ENCODE measurements at regions not wholly inside any gene's neighbourhood (a gene's known extent, or its start where the extent isn't known, plus 50 kb on each side); places are given as distances from the start of the nearest gene placed in this dataset.

DNA sequence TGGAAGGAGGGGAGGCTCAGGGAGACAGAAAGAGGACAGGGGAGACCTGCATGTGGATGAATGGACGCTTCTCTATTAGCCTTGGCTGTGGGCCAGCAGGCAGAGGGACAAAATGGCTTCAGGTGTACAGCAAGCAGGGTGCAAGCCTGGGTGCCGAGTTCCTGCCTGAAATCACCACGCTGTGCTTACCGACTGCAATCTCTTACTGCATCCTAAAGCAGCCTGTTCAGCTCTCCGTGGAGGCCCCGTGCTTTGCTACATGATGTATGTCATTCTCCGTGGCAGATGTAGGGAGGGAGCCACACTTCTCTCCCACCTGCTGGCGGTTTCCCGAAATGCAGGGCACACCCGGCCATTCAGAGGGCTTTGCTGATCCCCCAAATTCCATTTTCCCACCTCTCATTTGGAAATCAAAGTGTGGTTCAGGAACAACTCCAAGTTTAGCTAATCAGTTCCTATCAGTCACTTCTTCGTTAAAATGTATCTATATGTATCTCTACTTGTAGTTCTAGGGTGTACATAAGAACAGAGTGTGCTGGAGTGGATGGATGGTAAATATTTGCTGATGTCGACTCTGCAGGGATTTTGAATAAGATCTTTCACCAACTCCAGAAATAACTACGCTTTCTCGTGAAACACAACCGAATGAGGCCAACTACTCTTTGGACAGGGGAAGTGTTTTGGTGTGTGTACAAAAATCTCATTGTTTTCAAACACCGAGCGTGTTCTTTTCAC is 122.3 kb upstream of the BACE2 start:
- DNase-seq (ENCODE audit: low spot score): no peak

DNA sequence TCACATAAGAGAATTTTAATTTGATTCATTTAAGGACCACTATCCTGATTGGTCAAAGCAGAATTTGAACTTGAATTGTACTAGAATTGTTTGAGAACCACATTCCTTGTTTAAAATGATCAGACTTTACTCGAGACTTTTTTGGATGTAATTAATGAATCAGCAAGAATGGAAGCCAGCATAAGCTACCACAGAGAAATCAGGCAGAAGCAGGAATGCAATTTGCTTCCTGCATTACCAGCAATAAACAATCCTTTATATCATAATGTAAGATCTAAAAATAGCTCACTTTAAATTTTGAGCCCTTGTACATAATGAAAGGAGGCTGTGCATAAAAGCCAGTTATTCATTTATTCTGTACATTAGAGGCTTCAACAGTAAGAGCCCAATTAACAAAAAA is 119.8 kb upstream of the BACE2 start:
- no peak for DNase-seq (ENCODE audit: low spot score)

DNA sequence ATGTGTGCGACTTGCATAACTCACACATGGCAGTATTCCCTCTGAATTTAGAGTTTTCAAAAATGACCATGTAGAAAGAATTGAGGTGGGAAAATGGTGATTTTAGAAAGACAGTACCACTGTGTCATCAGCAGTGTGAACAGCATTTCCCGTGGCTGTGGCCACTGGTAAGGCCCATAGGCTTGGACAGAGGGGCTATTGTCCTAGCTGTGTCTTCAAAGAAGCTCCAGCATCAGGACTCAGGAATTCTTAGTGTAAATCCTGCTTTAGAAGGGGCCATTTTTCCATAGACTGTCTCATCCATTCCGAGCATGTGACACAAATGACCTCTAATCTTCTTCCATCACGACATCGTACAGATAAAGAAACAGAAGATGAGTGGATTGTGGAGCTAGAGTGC is 119.3 kb upstream of the BACE2 start:
- no peak for DNase-seq (ENCODE audit: low spot score)

DNA sequence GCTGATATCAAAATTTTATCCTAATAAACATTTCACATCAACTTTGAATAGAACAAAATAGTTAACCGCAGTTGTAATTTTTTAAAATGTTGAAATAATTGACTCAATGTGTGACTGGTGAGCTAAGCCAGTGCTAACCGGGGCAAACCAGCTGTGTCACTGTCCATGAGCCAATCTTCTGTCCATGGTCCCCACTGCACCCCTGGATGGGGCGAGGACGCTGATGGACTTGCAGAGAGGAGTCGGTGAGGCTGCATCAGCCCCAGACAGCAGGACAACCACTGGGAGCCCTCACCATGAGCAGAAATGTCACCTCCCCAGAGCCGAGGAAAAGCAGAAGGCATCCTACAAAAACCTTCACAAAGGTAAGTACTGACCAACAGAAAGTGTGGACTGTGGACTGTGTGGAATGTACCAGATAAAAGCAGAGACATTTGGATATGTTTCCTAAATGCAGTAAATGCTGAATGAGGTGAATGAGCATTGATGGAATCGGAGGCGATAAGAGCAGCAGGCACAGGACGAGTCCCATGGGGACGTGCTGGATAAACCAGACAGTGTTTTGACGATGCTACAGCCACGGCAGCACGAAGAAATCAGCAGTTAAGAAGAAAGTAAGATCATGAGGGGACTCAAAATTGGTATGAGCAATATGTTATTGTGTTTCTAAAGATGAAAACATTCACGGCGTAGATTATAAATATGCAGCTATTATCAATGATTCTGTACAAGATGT is 115.0 kb upstream of the BACE2 start:
- DNase-seq (ENCODE audit: low spot score): no peak

DNA sequence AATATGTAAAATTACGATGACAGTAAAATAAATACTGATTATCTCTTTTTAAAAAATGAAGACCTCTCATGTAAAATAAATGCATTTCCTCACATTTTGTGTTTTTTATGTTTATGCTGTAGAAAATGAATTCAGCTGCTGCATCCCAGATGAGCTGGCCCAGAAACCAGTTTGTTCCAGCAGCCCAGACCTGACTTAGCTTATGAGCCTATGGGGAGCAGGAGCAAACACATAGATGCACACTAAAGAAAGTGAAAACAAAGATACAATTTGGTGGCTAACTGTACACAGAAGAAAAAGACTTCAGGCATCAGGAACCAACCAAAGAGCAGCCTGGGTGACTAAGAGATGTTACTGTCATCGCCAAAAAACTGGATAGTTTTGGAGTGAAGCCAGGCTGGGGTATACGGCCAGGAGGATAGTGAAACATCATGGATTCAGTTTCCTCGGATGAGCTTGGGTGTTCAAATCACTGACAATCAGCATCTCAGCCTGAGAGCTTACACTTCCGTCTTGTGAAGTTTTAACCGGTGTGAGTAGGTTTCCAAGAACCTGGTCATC is 113.9 kb upstream of the BACE2 start:
- no peak for DNase-seq (ENCODE audit: low spot score)

DNA sequence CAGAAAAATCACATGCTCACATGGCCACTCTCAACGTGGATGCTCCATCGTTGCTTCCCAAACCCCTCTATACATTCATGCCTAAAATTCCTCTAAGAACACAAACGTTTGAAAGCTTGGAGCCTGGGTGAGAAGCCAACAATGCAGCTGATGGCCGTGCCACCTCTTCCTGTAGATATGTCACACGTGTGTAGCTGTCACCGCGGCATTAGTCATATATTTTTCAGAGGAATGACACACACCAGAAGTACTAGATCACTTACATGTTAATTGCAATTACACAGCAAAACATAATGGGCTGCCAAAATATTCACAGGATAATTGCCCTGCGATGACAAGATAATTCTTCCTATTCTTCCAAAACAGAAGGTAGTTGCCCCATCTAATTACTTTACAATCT is 112.7 kb upstream of the BACE2 start:
- no peak for DNase-seq (ENCODE audit: low spot score)

DNA sequence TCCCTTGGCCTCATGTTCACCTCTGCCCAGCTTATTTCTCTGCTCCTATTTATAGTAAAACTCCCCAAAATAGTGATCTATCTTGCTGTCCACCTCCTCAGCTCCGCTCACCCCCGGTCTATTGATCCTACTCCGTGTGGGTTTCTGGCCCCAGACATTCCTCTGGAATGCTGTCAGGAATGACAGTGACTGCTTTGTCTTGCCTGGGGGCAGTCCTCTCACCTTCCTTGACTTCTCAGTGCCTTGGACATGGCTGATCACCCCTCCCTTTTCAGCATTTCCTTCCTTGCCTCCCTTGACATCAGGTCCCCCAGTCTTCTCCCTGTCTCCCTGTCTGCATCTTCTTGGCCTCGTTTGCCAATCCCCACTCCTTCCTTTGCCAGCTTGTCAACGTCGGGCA is 108.1 kb upstream of the BACE2 start:
- DNase-seq (ENCODE audit: low spot score): no peak

DNA sequence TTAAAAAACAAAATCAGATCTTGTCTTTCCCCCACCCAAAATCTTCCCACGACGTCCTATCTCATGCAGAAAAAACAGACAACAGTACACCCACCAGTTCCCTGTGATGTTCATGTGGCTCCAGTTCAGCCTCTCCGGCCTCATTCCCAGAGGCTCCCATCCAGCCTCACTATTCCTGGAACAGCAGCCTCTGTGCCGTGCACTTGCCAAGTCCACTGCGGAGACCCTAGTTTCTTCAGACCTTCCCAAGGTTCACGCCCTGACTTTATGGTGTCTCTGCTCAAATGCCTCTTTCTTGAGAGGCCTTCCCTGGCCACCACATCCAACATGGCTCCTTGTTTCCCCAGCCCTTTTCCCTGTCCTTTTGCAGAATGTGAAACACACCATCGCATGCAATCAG is 106.3 kb upstream of the BACE2 start:
- no peak for DNase-seq (ENCODE audit: low spot score)

DNA sequence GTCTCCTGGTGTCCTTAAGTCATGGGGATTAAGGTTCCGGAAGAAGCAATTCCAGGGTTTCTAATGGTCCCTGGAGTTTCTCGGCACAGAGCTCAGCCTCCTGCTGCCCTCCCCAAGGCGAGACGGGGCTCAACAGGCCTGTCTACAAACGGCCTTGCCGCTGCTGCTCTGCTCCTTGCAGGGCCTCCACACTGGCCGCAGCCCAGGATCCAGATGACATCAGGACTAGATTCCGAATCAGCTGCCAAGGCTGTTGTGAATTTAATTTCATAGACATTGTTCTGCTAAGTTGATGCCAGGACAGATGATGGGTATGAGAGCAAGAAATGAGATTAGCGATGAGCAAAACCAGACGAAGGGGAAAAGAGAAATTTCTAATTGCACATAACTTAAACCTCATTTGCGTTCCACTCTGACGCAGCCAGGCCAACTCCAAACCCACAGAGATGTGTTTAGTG is 103.6 kb upstream of the BACE2 start:
- peak; percentile 29 for DNase-seq (ENCODE audit: low spot score)

DNA sequence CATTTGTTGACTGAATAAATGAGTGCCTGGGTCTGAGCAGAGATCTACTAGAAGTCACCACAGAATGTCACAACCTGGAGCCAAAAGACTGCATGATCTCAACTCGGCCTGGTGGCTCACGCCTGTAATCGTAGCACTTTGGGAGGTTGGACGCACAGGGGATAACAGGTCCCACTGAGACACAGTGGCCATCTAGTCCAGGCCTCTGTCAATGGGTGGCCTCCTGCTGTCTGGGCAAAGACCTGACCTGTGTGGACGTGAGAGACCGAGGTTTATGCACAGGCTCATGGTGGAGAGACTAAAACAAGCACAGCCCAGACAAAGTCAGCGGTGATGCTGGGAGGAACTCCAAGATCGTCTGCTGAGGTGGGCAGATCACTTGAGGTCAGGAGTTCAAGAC is 103.0 kb upstream of the BACE2 start:
- no peak for DNase-seq (ENCODE audit: low spot score)

DNA sequence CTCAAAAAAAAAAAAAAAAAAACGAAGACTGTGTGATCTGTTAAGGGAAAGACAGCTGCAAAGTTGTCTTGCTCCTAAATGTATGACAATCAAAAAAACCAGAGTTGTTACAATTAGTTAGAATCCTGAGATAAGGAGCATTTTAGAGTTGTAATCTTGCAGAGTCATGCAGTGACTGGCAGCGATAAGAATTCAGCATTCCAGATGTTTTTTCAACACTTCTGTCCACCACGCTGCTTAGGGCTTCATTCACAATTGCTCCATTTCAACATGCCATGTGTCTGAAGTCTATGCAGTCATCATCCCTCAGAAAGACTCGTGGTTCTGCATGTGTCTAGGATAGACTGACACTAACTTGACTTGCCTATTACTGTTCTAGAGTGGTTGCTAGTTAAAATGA is 102.4 kb upstream of the BACE2 start:
- DNase-seq (ENCODE audit: low spot score): no peak

DNA sequence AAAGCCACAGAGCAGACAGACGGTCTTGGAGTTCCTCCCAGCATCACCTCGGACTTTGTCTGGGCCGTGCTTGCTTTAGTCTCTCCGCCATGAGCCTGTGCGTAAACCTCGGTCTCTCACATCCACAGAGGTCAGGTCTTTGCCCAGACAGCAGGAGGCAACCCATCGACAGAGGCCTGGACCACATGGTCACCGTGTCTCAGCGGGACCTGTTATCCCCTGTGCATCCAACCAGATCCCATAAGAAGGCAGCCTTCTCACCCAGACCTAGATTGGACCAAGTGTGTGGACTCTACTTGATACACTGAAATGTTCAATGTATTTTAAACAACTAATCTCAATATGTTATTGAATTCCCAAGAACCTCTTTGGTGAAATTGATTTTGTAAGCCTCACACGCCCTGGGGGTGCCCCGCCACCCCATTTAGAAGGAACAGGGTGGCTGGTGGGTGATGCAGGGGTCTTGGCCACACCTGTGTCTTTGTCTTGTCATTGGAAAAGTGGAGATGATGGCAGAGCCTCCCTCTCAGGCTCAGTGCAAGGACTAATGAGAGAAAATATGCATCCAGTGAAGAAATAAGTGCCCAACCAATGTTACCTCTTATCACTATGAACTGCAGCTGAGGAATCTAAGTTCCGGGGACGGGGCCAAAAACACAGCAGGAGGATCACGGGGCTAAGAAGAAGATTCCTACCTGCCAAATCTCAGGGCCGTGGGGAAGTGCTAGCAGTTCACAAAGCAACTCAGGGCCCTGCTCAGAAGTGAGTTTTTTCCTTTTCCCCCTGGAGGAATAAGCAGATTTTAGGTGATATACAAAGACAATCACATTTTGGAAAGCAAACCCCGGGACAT is 101.6 kb upstream of the BACE2 start:
- DNase-seq (ENCODE audit: low spot score): no peak

DNA sequence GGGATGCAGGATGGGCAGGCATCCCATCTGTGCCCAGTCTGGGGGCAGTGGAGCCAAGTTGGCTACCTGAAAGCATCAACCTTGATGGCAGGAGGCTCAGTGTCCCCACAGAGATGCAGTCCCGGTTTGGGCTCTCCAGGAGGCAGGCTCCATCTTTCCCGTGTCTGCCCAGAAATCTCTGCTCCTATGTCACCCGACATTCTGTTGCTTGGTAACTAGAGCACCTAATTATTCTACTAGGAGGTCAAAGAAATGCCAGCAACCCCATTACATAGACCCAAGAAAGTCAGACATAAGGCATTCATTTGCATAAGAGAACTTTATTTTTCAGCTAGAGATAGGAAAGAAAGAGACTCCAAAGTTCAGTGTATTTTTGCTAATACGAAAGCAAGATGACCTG is 100.3 kb upstream of the BACE2 start:
- no peak for DNase-seq (ENCODE audit: low spot score)

DNA sequence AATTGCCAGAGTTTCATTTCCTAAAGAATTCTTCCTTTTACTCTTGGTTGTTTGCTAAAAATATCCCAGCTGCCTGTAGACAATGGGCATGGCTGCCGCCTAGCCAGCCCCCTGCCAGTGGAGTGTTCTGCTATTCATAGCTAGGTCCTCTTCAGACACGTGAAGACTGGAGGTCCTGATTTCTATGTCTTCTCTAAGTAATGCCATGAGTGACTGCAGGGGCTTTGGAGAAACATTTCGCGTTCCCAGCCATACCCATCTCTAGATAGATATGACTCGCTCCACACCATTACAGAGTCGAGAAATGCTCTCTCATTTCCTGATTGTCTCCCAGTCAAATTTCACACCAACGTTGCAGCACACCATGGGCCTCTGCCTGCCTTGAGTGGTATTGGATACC is 99.5 kb upstream of the BACE2 start:
- DNase-seq (ENCODE audit: low spot score): no peak

DNA sequence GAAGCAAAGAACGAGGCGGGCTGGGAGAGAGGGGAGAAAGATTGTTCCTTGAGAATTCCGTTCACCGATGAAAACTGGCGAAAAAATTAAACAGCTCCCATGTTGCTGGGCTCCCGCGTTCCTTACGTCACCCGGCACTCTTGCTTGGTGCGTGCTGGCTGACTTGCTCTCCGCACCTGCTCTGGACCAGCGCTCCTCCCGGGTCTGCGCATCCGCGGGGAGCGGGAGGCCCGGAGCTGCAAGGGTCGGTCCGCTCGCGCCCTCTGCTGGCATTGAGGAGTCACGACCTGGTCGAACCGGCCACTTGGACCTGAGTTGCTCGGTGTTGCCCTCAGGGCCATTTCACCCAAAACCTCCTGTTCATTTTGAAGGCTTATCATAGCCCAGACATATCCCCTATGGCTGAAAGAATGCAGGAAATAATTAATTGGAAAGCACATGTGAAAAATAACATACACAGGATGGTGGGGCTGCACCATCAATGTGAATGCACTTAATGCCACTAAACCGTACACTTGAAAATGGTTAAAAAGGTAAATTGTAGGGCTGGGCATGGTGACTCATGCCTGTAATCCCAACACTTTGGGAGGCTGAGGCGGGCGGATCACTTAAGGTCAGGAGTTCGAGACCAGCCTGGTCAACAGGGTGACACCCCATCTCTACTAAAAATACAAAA is 98.9 kb upstream of the BACE2 start:
- DNase-seq (ENCODE audit: low spot score): peak; percentile 81

DNA sequence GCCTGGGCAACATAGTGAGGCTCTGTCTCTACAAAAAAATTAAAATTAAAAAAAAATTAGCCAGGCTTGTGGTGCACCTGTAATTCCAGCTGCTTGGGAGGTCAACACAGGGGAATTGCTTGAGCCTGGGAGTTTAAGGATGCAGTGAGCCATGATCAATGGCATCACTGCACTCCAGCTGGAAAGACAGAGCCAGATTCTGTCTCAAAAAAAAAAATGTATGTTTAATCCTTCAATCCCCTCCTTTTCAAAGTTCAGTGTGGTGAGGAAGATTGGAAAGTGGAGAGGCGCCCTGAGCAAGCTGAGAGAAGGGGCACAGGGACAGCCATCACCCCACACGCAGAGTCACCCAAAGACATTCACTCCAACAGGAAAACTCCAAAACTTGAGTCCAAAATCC is 97.7 kb upstream of the BACE2 start:
- DNase-seq (ENCODE audit: low spot score): no peak

DNA sequence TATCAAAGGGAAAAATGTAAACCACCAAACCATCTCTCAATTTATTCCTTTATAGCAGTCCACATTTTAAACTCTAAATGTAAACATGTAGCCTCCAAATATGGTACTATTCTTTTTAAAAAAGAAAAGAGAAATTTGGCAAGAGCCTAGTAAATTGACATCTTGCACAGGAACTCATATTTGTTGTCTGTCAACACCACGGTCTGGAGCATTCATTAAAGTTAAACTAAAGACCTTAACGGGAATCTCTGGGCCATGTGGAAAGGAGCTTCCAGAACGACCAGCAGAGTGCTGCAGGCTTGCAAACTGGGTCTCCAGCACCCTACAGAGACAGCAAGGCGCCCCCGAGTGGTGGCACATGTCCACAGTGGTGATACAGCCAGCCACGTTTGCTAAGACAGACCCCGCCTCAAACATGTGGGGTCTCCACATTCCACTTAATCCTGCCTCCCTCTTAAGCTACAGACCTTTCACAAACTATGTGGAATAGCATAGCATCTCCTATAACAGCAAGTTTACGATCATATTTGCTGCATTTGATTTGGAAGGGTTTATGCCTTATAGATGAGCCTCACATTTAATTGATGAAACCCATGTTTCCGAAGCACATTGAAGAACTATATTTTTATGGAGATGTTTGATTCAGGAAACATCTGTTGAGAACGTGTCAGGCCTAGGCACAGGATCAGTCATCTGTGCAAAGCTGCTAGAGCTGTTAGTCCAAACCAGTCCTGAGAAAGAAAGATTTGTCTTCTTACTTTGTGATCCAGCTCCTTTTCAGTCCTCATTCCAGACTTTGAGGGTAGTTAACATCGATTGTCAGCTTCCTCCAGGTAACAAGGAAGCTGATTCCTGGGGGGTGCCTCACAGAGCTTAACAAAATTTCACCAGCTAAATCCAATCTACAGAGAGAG is 96.4 kb upstream of the BACE2 start:
- DNase-seq (ENCODE audit: low spot score): no peak

DNA sequence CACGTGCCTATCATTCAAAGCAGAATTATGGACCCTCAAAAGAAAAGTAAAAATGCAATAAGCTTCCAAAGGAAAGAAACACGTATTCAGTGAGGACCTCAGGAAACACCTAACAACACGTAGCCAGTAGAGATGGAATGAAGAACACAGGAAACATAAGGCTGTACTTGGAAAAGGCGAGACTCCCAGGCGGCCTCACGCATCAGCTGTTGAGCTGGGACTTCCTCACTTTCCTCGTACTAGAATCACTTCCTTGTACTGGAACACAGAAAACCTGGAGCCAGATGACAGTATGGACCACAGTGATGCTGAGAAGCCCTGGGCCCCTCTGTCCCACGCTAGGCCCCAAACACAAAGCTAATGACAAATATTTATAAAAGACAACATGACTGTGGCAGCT is 94.4 kb upstream of the BACE2 start:
- no peak for DNase-seq (ENCODE audit: low spot score)

DNA sequence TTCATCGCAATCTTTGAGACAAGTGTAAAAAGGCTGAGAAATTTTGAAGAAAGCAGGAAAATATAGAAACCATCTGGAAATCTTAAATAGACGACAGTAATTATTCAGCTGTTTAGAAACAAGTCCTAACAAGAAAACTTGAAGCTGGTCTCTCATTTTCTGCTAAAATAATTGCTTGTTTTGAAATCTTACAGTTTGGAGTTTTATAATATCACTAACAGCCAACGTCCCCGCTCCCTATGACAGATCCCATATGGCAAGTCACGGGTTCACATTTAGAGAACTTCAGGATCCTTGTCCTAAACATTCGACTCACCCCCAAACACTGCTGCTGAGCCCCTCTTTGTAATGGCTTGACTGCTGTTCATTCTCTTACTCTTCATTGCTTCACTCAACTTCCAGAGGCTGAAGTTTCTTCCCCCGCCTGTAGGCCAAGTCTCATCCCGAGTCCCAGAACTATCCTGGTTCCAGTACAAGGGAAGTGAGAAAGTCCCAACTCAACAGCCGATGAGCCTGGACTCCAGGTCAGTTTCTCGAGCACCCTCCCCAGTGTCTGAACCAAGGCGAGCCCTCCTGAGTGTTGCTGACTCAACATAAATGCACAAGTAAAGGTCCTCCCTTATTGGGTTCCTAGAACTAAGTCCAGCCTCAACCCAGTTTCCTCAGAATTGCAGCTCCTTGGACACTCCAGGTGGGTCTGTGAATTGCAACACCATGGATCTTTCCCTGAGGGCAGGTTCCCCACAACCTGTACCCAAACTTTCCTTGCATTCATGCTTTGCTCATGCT is 93.4 kb upstream of the BACE2 start:
- DNase-seq (ENCODE audit: low spot score): no peak

DNA sequence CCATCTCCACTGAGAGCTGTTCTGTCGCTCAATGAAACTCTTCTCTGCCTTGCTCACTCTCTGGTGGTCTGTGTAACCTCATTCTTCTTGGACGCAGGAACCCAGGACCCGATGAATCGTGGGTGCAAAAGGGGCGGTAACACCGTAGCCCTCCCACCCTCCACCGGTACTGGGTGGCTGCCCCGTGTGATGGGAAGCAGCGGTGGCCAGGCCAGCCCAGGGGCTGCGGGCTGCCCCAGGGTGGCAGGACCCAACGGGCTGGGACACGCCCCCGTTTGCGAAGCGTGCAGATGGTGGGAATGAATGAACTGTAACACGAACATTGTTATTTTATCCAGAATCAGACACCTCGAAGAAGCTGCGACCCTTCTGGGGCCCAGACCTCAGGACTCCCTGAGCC is 92.3 kb upstream of the BACE2 start:
- DNase-seq (ENCODE audit: low spot score): no peak

All from mucosa of gallbladder (tissue), 1 donor.